ENCODE measurements at regions not wholly inside any gene's neighbourhood (a gene's known extent, or its start where the extent isn't known, plus 50 kb on each side); places are given as distances from the start of the nearest gene placed in this dataset.

DNA sequence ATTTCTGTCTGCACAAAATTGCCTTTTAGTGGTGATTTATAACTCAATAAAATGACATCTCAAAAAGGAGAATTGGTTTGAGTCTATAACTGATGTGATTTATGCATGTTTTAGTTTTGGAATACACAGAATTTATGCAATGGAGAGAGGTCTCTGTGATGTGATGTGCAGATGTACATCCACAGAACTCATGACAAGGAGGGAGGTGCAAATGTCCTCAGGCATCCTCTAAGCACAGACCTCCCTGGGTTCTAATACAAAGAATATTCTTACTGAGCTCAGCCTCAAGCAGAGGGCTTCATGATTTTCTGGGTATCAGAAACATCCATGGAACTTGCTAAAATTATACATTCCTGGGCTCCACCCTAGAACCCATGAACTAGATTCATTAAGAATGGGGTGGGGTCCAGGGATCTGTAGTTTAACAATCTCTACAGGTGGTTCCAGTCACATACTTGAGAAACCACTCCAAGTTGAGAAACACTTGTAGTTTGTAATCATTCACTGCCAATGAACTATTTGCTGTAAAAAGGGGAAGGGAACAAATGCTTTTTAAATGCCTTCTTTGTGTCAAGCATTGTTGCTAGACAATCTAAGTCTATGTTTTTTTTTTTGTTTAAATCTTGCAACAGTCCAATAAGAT, 60.2 kb upstream of the NEDD9 start:
- DNase-seq: no peak

DNA sequence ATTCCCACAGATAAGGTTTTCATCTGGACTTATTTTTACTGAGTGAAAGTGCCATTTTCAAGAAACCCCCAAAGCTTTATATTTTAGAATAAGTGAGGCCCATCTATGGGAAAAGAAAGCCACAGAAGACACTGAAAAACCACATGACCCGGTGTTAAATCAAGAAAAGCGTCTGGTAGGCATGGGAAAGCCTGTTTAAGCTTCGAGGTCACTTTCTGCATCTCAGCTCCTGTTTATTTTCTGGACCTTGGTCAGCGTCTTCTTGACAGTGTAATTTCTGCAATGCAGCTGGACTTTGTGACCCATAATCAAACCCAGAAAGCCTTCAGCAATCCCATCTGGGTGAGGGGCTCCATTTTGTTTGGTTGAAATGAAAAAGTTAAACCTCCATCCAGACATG, 59.6 kb upstream of the NEDD9 start:
- no peak for DNase-seq

DNA sequence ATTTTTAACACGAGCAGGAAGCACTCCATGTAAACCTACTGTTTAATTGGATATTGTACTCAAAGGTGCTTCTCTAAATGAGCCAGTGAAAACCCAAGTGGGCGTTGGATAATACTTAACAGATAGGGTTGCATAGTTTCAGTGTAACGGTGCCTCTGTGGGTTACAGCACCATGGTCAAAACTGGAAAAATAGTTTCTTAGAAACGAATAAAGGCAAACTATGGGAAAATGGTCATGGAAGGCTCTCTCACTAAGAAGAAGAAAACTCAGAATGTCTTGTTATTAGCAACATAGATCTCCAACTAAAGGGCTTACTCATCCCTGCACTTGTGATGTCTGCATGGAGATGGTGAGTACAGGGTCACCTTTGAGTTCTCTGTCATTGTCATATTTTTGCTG, 59.1 kb upstream of the NEDD9 start:
- DNase-seq: no peak

DNA sequence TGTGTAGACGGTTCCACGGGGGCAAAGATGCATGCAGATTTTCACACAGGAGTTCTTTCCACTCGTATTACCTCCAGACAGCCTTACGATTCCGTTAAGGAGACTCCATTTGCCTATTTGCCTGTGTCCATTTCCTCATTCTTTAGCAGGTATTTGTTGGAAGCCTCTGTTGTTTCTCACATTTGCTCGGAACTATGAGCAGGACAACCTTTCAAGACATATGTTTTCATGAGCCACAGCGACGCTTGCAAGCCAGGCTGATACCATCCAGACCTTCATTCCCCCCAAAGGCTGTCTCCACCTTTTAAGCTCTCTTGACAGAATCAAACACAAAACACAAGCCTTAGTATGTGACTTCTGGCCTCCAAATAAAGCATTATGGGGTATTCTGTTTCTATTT, 57.6 kb upstream of the NEDD9 start:
- no peak for DNase-seq

DNA sequence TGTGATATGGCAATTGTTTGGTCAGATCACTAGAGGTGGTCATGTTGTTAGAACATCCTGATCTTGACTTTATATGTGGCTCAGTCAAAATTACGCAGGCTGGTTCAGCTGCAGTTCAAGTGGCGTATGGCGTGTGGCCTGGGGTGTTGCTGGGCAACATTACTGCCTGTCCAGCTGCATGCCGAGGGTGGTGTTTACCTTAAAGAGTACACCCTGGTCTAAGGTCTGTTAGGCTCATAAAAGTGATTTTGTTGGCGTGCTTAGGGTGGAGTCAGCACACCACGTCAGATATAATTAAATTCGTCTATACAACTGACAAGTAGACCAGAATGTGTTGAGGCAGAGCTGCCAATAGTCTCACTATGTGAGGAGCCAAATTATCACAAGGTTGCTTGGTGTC, 55.6 kb upstream of the NEDD9 start:
- no peak for DNase-seq

DNA sequence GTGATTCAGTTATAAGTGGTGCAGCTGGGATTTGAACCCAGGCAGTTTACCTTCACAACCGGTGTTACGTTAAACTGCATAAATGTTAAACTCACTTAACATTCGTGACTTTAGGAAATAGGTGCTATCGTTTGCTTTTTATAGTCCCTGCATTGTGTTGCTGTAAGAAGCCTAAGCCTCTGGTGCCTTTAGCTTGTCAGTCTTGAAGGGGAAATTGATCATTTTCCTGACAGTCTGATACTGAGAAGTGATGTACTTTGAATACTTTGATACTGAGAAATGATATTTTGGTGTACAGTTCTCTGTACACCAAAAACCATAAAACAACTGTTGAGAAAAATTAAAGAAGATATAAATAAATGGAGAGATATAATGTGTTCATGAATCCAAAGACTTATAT, 52.5 kb upstream of the NEDD9 start:
- no peak for DNase-seq

DNA sequence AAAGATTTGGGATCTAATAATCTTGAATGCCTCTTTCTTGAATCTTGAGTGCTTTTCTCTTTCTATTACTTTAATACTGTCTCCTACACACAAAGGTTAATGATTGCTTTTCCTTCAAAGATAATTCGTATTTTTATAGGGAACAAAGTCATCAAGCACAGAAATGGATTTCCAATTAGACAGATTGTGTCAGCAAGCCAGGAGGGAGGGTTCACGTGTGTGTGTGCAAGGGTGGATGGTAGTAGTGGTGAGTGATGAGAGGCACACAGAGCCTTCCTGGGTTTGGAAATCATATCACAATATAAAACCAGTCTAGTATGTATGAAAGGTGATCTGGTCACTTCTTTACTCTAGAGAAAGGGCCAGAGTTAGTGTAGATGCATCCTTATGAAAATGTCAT, 51.2 kb upstream of the NEDD9 start:
- DNase-seq: no peak

DNA sequence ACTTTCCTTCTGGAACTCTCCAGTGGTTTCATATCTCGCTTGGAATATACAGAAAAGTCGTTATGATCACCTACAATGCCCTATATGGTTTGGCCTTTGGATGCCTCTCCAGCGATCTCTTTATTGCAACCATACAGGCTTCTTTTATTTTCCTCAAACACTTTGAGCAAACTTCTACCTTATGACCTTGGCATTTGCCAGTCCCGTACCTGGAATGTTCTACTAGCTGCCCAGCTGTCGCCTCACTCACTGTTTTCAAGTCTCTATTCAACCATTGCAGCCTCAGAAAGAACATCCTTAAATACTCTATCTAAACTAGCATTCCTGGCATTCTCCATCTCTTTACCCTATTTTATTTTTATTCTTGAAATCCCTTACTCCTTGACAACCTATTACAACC, 50.4 kb upstream of the NEDD9 start:
- no peak for DNase-seq

All from hindlimb muscle (tissue), 1 donor.